Thoracic aorta (tissue), 2 donors: ENCODE measurements at regions not wholly inside any gene's neighbourhood (a gene's known extent, or its start where the extent isn't known, plus 50 kb on each side); places are given as distances from the start of the nearest gene placed in this dataset.
A peak's percentile ranks its signal among the peaks of the same experiment; 100 is the strongest.

Source experiments
- ATAC-seq: fragments of 150-250 bp; one replicate; pipeline ENCODE4 v1.8.0; 2017; ENCODE audit warnings: low read depth; ENCODE audit not compliant: insufficient number of reproducible peaks, low FRiP score
- DNase-seq: peaks from one replicate; pipeline ENCODE4 v3.0.0-alpha.2; 2020; ENCODE audit warnings: low spot score
- H3K27ac ChIP-seq, 2 donors: fragments of 200-600 bp; sonication (generic); 1 replicate in 1 of 2; 2 replicates in 1 of 2; pipeline ENCODE4 v1.5.1; 2016; ENCODE audit warnings: mild to moderate bottlenecking in 2 of 2, moderate library complexity in 2 of 2
- H3K27me3 ChIP-seq: fragments of 200-600 bp; sonication (generic); replicated peaks from 2 replicates; pipeline ENCODE4 v1.6.0; 2016; ENCODE audit warnings: mild to moderate bottlenecking; ENCODE audit not compliant: insufficient read depth
- H3K36me3 ChIP-seq: fragments of 200-600 bp; sonication (generic); one replicate; pipeline ENCODE4 v1.5.1; 2016
- H3K4me1 ChIP-seq, 2 donors: fragments of 200-600 bp; sonication (generic); 1 replicate in 1 of 2; 2 replicates in 1 of 2; pipeline versions ENCODE4 v1.5.1 to v1.6.0; 2016; ENCODE audit warnings: low read depth in 2 of 2, mild to moderate bottlenecking in 1 of 2; ENCODE audit not compliant: control insufficient read depth in 1 of 2
- H3K4me3 ChIP-seq: fragments of 200-600 bp; sonication (generic); 2 replicates; pipeline ENCODE4 v1.5.1; 2016; ENCODE audit warnings: mild to moderate bottlenecking
- H3K9me3 ChIP-seq: fragments of 200-600 bp; sonication (generic); 2 replicates; pipeline ENCODE4 v1.5.1; 2016
- CTCF ChIP-seq: fragments of 200-600 bp; sonication (generic); IDR thresholded peaks from one replicate; pipeline ENCODE4 v1.5.1; 2019; ENCODE audit warnings: antibody characterized with exemption

- no peak for TF ChIP-seq CTCF
- no peaks in the 10 kb centered on the region for H3K27me3 ChIP-seq
- ATAC-seq = no peak
Measured at GRCh38 chr7:98740643-98741042, 123.6 kb downstream of the NPTX2 start.

GRCh38 chr7:98745722-98746318 lies 124.0 kb downstream of the TMEM130 start:
- DNase-seq (no peak), ATAC-seq (no peak)
- Histone ChIP-seq H3K27ac (no peak overlapping the region), H3K27me3 (no peaks in the 10 kb centered on the region), H3K36me3 (no peaks in the 10 kb centered on the region), H3K4me3 (no peak overlapping the region), H3K9me3 (no peaks in the 10 kb centered on the region), H3K4me1 (no peaks in the 10 kb centered on the region)
- TF ChIP-seq CTCF = peak; percentile 64

More at GRCh38 chr7:98740643-98741042, 123.6 kb downstream of the NPTX2 start:
- no peak overlapping the region for H3K27ac ChIP-seq
- no peaks in the 10 kb centered on the region for H3K4me1 ChIP-seq
- DNase-seq = no peak
- no peaks in the 10 kb centered on the region for H3K9me3 ChIP-seq
- H3K4me3 ChIP-seq = no peak overlapping the region
- H3K36me3 ChIP-seq = no peaks in the 10 kb centered on the region

GRCh38 chr7:98748090-98748489 lies 121.7 kb downstream of the TMEM130 start:
- no peak overlapping the region for H3K4me3 ChIP-seq
- no peak for DNase-seq
- no peak overlapping the region for H3K27ac ChIP-seq
- H3K4me1 ChIP-seq = no peaks in the 10 kb centered on the region
- no peaks in the 10 kb centered on the region for H3K27me3 ChIP-seq
- no peaks in the 10 kb centered on the region for H3K9me3 ChIP-seq
- no peak for TF ChIP-seq CTCF
- no peaks in the 10 kb centered on the region for H3K36me3 ChIP-seq
- ATAC-seq = no peak

- H3K27ac ChIP-seq = no peak overlapping the region
- H3K4me1 ChIP-seq = peaks cover 11 to 23% of the 10 kb centered on the region in 2 donors
- H3K4me3 ChIP-seq = no peak overlapping the region
- no peak for ATAC-seq
- no peak for DNase-seq
- H3K36me3 ChIP-seq = no peaks in the 10 kb centered on the region
- H3K9me3 ChIP-seq = no peaks in the 10 kb centered on the region
- no peaks in the 10 kb centered on the region for H3K27me3 ChIP-seq
- TF ChIP-seq CTCF = no peak
Measured at GRCh38 chr7:98753176-98753575, 116.6 kb downstream of the TMEM130 start.

GRCh38 chr7:98753989-98754479 lies 115.8 kb downstream of the TMEM130 start:
- H3K36me3 ChIP-seq = no peaks in the 10 kb centered on the region
- ATAC-seq = peak; percentile 45
- H3K4me1 ChIP-seq = peaks cover 11 to 23% of the 10 kb centered on the region in 2 donors
- H3K27me3 ChIP-seq = no peaks in the 10 kb centered on the region
- H3K9me3 ChIP-seq = no peaks in the 10 kb centered on the region
- no peak overlapping the region for H3K4me3 ChIP-seq
- H3K27ac ChIP-seq = peak overlapping the region in 1 of 2 donors; percentile 67
- DNase-seq = no peak
- TF ChIP-seq CTCF = no peak
